ENCODE measurements at regions not wholly inside any gene's neighbourhood (a gene's known extent, or its start where the extent isn't known, plus 50 kb on each side); places are given as distances from the start of the nearest gene placed in this dataset.
A peak's percentile ranks its signal among the peaks of the same experiment; 100 is the strongest.

DNA sequence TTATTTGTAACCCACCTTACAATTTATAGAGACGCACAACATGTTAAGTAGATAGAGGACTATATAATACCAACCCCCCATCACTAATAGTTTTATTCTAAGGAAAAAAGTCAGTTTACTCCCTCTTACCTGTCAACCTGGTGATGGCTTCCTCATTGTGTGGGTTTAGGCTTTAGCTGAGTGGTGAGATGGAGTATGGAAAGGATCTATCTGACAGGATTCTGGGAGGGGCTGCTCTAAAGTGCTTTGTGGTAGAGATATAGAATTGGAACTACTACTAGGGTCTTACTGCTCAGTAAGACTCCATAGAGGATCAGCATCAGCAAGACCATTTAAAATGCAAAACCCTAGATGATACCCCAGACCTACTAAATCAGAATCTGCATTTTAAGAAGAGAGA, 82.1 kb upstream of the IFNE start:
- DNase-seq (ENCODE audit: low read depth) = no peak

DNA sequence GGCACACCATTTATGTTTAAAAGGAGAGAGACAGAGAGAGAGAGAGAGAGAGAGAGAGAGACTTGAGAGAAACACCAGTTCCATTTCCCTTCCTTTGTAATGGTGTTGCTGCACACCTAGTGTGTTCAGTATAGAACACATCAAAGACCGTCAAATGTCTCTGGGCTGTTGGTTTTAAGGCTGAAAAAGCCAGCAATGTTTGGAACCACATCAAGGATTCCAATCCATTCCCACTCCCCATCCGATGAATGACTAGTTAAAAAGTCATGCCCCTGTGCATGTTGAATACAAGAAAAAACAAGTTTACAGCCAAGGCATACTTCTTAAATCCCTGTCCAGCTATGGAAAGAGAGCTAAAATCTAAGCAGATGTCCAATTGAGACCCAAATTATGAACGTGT, 83.0 kb upstream of the IFNE start:
- no peak for DNase-seq (ENCODE audit: low read depth)

DNA sequence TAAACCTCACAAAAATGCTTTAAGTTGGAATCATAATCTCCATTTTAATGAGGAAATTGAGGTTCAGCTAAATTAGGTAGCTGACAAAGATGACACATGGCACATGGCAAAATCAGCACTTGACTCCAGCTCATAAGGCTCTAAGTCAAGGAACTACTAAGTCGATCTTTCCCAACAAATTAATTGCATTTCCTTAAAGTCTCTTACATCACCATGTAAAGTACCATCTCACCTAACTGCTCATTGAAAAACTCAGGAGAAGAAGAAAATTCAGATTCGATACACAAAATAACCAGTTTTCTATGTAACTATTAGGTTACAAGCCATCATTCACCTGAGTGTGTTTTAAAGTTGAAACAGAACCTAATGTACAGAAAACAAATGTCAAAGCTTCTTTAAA, 85.8 kb upstream of the IFNE start:
- DNase-seq (ENCODE audit: low read depth) = no peak

DNA sequence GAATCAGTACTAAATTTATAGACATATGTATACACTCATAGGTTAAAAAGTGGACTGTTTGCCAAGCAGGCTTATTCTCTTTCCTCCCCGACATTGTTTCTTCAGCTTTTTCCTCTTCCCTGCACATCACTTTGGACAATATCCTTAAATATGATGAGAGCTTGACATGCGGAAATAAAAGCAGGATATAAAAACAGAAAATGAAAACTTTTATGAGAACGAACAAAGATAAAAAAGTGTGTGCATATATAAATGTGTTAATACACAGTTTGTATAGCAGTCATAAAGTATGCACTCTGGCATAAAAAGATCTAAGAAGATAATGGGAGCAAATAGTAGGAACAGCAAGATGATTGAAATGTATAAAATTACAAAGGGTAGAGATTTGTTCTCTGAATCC, 86.4 kb upstream of the IFNE start:
- DNase-seq (ENCODE audit: low read depth) = no peak

DNA sequence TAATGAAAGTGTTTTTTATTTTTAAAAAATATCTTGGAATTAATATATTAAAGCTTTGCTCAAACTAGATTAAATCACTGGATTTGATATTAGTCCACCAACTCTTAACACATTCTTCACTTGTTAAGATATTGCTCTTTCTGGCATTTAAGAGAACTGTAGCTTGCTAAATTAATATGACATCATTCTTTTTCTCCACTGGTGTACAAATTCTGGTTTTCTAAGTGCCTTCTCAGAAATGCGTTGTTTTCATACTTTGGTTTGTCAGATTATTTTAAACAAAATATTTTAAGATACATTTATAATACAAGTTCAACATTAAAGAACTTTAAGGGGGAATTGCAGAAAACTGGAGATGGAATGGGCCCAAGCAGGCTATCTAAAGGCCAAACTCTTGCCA, 87.6 kb upstream of the IFNE start:
- DNase-seq (ENCODE audit: low read depth) = no peak

DNA sequence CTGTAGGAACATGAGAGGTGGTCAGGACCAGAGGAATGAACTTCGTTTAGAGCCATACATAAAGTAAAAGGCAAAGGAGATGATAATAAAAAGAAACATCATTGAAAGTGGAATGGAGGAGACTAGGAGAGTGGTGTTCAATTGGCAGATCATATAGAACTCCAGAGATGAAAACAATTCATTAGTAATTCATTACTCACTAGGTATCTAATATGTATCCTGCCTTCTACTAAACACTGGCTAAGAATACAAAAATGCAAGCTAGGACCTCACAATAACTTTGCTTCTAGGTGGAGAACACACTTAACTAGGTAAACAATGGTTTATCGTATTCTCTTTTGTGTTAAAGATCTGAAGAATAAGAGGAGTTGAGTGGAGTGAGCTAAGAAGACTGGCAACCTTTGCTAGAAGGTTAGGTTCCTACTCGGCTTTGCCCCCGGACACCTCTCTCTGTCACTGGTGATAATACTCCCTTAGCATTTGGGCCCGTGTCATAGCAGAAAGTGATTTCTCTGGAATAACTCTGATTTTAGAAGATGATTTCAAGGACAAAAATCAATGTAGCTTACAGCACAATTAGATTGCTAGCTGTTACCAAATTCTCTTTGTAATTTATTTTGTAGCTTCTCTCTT, 88.6 kb upstream of the IFNE start:
- DNase-seq (ENCODE audit: low read depth) = no peak

DNA sequence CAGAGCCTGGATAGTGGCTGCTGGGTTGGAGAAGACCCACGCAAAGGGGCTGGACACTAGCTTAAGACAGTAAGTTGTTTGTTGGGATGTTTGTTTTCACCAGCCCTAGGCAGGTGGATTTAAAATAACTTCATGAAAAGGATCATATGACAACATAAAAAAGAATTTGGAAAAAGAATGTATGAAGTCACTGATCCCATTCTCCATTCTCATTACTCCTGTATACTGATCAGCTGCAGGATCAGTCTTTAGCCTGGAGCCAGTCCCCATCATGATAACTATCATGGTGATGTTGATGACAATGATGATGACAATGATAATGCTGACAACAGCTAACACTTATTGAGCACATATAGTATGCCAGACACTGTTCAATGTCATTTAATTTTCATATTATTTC, 92.1 kb upstream of the IFNE start:
- no peak for DNase-seq (ENCODE audit: low read depth)

DNA sequence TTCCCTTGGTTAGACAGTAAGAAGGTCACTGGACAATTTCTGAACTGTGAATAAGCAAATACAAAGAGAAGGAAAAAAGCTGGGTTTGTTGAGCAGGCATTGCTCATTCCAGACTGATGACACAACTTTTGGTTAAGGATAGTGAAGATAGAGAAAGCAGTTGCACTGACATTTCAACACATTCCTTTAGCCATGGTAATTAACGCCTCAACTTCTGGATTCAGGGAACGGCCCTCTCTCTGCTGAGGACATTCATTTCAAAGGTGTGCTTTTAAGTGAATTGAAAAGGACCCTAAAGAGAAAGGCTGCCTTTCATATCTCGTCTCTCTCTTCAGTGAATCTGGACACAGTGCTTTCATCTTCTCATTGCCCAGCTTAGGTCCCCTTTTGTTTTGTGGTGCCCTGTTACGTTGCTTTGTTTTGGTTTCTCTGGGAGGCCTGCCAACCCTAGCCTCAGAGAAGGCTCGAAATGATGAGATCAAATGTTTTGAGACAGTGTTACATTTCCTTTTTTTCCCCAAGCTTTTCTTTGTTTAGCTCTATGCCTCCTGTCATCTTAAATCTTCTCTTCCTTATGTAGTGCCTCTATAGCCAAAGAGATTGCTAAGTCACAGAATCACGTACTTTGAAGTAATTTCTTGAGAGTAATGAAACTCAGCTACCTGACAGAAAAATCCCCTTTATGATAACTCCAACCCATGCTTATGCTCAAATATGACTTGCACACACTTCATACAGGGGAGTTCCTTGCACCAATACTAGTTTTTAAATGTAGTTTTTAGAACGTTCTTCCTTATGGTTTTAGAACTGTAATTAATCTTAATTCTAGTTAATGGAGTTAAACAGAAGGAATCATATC, 94.4 kb upstream of the IFNE start:
- no peak for DNase-seq (ENCODE audit: low read depth)

DNA sequence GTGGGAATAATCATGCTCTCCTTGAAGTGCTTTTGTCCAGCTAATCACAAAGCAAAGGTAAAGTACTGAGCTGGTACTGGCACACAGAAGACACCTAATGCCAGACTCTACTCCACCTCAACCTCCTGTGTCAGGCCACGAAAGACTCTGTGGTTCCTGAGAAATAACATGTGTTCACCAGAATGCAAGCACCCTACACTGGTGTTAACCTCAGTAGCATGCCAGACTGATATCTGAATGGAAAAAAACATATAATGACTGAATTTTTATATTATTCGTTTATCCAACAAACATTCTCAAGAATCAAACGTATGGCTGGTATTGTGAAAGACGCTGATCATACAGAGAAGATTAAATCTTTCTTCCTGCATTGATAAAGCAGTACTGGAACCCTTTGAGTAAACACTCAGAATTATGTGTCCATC, 97.1 kb upstream of the IFNE start:
- no peak for DNase-seq (ENCODE audit: low read depth)

DNA sequence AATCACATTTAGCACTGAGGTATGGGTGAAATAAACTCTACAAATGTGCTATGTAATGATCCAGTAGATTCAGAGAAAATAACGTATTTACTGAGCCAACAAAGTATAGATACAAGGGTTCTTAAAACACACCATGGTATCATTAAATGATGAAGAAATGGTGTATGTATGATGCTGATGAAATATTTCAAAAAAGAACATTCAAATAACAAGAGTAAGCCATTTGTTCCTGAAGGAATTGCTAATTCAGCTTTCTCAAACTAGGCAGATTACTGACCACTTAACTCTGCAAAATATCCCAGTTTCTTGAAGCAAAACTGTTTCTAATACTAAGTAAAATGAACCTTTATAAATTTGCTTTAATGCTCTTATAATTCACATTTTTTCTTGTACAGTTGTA, 97.6 kb upstream of the IFNE start:
- no peak for DNase-seq (ENCODE audit: low read depth)

DNA sequence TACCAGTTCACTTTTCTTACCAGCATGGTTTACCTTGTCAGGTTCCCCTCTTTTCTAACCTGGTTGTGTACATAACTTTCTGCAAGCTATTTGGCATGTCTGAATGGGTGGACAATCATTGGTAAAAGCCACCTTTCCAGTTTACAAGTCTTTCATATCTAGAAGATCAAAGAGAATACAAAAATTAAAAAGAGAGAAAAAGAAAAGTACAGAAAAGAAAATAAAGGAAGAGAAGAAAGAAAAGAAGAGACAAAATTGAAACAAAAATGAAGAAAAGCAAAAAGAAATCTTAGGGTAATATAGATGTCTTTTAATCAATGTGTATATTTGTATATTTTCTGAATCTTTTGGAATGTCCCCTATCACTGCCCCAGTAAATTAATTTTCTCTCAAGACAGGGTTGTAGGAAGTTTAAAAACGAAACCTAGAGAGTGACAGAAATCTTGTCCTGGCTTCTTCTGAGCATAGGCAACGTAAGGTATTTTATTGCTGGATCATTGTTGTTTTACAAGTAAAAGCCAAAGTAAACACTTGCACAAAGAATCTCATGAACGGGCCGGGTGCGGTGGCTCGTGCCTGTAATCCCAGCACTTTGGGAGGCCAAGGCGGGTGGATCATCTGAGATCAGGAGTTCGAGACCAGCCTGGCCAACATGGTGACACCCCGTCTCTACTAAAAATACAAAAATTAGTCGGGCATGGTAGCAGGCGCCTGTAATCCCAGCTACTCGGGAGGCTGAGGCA, 98.7 kb upstream of the IFNE start:
- no peak for DNase-seq (ENCODE audit: low read depth)

DNA sequence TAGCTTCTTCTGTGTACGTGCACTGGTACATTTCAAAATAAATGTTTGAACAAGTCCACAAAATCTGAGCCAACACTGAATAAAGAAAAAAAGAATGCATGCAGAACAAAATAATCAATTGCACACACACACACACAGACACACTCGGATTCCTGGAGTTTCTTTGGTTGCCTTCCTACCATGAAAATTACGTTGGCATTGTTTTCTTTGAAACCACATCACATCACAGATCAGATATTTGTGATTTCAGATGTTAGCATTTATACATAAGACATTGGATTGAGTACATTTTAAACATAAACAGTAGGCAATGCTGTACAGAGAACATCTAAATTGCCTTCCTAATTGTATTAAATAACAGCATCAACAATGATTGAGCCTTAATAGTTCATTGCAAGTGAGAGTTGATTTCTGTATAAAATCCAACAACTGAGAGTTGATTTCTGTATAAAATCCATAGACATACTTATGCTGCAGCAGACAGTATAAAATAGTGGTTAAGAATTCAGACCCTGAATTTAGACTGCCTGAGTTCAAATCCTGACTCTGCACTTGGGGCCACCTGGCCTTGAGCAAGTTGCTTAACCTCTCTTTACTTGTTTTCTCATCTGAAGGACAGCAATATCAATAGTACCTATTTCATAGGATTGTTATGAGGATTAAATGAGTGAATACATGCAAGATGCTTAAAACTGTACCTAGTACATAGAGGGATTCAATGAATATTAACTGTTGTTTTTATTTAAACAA, 101.7 kb upstream of the IFNE start:
- DNase-seq (ENCODE audit: low read depth) = no peak

DNA sequence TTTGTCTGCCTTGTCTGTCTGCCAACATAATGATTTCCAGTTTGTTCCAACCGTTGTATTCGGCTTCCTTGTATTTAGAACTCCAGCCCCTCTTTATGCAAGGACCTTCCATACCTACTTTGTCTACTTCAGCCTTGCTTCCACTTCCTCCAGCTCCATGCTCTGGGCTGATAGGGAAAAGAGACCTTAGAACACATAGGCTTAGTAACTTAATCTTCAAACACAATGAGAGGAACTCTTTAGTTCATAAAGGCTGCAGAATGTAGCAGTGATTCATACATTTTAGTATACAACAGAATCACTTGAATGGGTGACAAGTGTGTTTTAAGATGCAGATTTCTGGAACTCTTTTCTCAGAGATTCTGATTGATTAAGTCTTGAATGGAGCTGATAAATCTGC, 102.8 kb upstream of the IFNE start:
- DNase-seq (ENCODE audit: low read depth) = no peak

DNA sequence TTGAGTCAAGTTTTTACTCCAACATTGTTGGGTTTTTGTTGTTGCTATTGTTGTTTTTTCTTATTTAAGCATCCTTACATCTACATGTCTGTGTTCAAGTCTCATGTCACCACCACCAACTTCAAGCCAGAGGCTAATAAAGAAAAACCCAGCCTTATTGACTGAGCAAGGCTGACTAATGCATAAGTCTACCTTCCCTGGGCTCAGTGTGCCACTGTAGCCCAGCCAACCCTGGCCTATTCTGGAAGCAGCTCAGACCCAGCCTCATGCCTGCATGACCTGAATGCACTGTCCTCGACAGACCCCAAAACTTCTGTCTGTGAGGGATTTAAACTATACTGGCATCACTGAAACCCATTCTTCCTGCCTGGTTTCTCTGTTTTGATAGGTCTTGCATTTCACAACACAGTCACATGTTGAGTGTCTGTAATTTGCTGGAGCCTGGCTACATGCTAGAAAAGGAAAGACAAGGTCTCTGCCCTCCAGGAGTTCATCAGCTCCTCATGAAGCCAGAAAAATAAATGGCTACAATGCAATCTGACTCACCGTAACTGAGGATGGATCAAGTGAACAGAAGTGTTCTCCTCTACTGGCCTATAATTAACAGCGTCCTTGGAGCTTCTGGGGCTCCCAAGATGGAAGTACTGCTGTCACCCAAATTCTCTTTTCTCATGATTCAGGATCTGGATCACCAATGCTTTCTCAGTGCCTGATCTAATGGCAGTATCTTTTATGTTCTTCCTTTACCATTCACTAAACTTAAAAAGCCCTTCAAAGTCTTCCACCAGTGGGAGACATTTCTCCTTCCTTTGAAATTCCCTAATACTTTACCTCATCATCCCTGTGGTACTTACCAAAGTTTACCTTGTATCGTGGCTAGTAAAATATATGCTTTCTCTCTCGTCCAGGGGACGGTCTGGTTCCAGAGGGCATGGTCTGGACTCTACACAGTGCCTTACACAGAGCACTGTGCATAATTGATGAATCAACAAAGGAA, 103.9 kb upstream of the IFNE start:
- no peak for DNase-seq (ENCODE audit: low read depth)

DNA sequence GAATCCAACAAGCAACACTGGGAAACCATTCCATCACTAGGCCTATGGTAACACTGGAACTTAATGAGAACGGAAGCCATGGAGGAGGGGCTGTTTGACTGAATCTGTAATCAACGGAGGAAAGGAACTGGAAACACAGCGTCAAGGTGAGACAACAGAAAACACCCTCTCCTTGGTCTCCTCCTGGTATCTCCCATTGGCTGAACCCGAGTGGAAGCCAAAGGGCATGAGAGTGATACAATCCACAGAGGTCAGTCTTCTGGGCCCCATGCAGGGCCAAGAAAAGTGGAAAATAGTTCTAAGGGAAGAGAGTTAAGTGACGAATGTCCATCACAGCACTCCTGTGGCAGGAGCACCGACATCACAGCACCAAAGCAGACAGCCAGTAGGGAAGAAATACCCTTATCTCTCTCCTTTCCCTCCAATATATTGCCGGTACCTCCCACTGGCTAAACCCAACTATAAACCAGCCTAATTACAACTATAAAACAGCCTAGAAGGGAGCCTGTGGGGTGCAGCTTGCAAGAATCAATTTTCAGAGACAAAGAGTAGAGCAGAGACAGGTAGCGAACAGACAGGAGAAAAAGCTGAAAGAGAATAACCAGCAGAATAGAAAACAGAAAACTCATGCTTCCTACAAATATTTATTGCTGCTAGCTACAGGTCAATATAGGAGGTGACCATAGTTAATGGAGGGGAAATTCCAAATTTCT, 107.4 kb upstream of the IFNE start:
- DNase-seq (ENCODE audit: low read depth) = no peak

DNA sequence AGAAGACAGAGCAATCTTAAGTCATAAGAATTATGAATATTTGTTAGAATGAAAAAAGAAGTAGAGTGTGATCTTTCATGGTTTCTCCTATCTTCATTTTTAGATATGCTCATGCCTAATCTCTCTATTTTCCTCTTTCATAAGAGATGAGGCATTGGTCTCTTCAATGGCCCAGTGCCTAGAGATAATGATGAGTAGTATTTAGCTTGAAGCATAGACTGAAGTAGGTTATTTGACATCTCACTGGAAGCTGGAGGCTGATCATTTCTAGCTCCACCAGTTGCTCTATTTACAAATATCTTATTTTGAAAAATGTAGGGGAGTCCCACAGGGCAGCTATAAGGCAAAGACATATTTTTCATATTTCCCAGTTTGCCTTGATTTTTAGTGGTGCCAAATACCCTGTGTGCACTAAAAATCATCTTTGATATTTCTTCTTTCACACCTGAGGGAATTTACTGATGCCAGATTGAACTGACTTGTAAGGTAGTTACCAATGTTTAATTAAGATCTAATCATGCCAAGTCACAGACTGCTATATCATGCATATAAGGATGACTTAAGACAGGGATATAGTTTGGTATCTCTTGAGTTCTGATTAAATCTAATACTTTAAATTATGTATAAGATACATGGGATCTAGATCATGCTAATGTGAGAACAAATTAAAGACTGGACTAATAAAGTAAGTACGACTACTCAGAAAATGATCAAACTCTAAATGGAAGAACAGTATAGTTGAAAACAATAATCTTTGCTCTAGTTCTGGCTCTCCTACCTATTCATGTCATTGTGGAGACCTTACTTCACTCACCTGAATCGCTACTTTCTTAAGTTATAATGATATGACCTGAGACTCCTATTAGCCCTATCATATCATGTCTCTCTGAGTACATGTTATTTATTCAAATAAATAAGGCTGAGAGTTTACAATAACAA, 108.2 kb upstream of the IFNE start:
- DNase-seq (ENCODE audit: low read depth) = no peak

DNA sequence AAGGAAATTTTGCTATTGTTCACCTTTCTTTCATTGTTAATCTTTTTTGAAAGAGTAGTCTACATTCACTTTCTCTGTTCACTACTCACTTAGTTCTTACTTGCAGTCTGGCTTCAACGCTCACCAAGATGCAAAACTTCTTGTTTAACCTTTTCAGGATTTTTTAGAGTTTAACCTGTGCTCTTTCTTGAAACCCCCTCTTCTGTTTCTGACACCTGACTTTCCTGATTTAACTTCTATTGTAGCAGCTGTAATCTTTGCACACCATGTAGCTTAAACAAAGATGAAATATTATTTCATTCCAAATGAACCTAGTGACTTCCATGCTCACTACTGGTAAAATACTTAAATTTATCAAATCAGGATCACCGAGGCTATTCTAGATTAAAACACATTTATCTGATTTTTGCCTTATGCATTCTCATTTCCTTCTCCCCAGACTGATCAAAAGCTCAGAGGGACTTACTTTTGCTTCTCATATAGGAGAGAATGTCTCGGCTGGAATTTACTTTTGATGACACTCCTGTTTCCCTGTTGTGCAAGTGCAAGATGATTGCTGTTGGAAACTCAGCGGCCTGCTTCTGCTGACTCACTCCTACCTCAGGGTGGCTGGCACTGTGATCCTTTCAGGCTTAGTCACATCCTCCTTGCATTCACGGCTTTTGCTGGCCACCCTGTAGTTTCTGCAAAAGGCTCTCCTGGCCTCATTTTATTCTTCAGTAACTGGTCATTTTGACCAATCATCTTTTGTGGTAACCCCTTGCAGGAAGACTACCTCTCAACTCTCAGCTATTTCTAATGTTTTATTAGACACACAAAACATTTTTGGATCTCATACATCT, 109.3 kb upstream of the IFNE start:
- peak; percentile 44 for DNase-seq (ENCODE audit: low read depth)

DNA sequence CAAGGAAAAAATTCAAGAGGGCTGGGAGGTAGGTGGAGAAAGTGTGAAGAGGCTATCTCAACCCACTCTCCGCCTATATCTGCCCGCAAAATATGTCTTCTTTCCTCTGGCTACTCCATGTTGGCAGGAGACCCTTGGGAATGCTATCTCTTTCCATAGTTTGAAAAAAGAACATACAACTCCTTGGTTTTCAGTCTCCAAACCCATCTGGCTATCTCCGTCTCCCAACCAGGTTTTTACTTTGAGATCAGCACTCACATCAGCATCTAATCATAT, 109.9 kb upstream of the IFNE start:
- no peak for DNase-seq (ENCODE audit: low read depth)

DNA sequence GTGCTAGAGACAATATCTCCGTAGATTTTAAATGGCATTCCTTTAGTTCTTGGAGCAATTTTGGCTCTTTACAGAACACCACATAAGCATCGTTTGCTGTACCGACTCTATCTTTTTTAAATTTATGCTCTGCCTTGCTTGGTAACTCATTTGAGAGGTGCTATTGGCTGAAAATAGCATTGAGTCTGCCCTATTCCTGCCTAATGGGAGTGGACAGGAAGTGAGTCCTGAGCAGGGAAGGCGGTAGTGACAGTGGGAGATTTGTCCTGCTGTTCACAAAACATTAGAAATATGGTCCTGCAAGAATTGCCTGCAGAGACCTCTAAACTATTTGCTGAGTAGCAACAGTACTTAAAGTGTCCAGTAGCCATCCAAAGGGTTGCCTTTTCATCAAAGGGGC, 115.2 kb upstream of the IFNE start:
- no peak for DNase-seq (ENCODE audit: low read depth)
